Panc1 (cell line): ENCODE measurements at regions not wholly inside any gene's neighbourhood (a gene's known extent, or its start where the extent isn't known, plus 50 kb on each side); places are given as distances from the start of the nearest gene placed in this dataset.

Source experiments
- ATAC-seq: fragments of 200-7000 bp; cut with Tn5 transposase; 2 replicates; pipeline ENCODE4 v1.9.1; 2020; ENCODE audit warnings: mild to moderate bottlenecking, moderate library complexity
- BruUV-seq: library from RNA; stranded (reverse); fragments of 400-500 nt; replicated peaks from 2 replicates; lab custom pipeline; 2021; lab: Mats Ljungman, UMichigan
- CTCF ChIA-PET: fragments of 300-600 bp; sonication (Branson Sonifier 250); formaldehyde crosslinking; loops from one replicate; lab custom pipeline; 2022; ENCODE audit warnings: antibody characterized with exemption; lab: Charles Lee
- POLR2A ChIA-PET: fragments of 300-600 bp; sonication (Branson Sonifier 250); formaldehyde crosslinking; loops from one replicate; lab custom pipeline; 2022; ENCODE audit warnings: antibody characterized with exemption; lab: Charles Lee
- DNase-seq: peaks from one replicate; pipeline ENCODE4 v3.0.0-alpha.2; 2010; ENCODE audit warnings: low read depth, low spot score
- H3K27ac ChIP-seq: 2 replicates; pipeline ENCODE4 v1.5.1; 2011; ENCODE audit warnings: mild to moderate bottlenecking, low read length, inconsistent platforms
- H3K27me3 ChIP-seq: fragments of 200-500 bp; sonication (Bioruptor generic); 2 replicates; pipeline ENCODE4 v1.6.0; 2014; ENCODE audit warnings: low read length, inconsistent platforms; ENCODE audit not compliant: control insufficient read depth, insufficient read depth
- H3K36me3 ChIP-seq: fragments of 200-500 bp; sonication (Bioruptor generic); 2 replicates; pipeline ENCODE4 v1.5.1; 2014; ENCODE audit warnings: inconsistent platforms, mild to moderate bottlenecking, low read length, moderate library complexity; ENCODE audit not compliant: control insufficient read depth, insufficient read depth
- H3K4me1 ChIP-seq: 2 replicates; pipeline ENCODE4 v1.5.1; 2011; ENCODE audit warnings: inconsistent platforms, mild to moderate bottlenecking, low read length, moderate library complexity; ENCODE audit not compliant: control insufficient read depth, insufficient read depth
- H3K4me3 ChIP-seq, 2 experiments: 2 replicates each; pipeline ENCODE4 v1.5.1; 2011 to 2012; ENCODE audit warnings: low read depth in 2 of 2, low read length in 2 of 2, mild to moderate bottlenecking in 2 of 2, inconsistent platforms in 1 of 2, moderate library complexity in 1 of 2
- H3K9me3 ChIP-seq: fragments of 200-500 bp; sonication (Bioruptor generic); 2 replicates; pipeline ENCODE4 v1.5.1; 2014; ENCODE audit warnings: low read depth, mild to moderate bottlenecking, inconsistent platforms, low read length, moderate library complexity; ENCODE audit not compliant: control insufficient read depth, insufficient read depth
- POLR2AphosphoS5 ChIP-seq: IDR thresholded peaks from 2 replicates; pipeline ENCODE4 v1.6.1; 2012; ENCODE audit warnings: mild to moderate bottlenecking, low read depth, low read length, moderate library complexity
- REST ChIP-seq, 2 experiments: IDR thresholded peaks; 2 replicates each; pipeline ENCODE4 v1.6.1; 2011 to 2012; ENCODE audit warnings: low read depth in 2 of 2, control low read depth in 1 of 2, low read length in 1 of 2, mild to moderate bottlenecking in 1 of 2, moderate library complexity in 1 of 2; ENCODE audit not compliant: insufficient read depth in 1 of 2
- SIN3A ChIP-seq: IDR thresholded peaks from 2 replicates; pipeline ENCODE4 v1.6.1; 2012; ENCODE audit warnings: low read depth, mild to moderate bottlenecking, low read length, moderate library complexity, borderline replicate concordance; ENCODE audit not compliant: insufficient read depth
- TCF7L2 ChIP-seq: IDR thresholded peaks from 2 replicates; pipeline ENCODE4 v1.6.1; 2011; ENCODE audit warnings: mild to moderate bottlenecking, low read depth, low read length, inconsistent platforms
- in situ Hi-C: cut with HindIII; loops from 2 replicates; pipeline ENCODE4 v1.10.0; 2016; ENCODE audit warnings: low sequenced_read_pairs, low pct_unique_long_range_greater_than_20kb
- intact Hi-C: fragments of 100-400 bp; cut with micrococcal nuclease; formaldehyde crosslinking; loops from one replicate; pipeline ENCODE4 v1.10.0; 2022; ENCODE audit not compliant: unreplicated experiment
- TF ChIP-seq, protein P1 (sequence below): fragments of 450-650 bp; IDR thresholded peaks from 2 replicates; pipeline ENCODE4 v1.5.1; 2017; ENCODE audit warnings: mild to moderate bottlenecking

GRCh38 chr7:89989454-89989853, 164.8 kb upstream of the STEAP1 start:
- H3K36me3 ChIP-seq, result no peaks in the 10 kb centered on the region
- in situ Hi-C loops (no loop called here), intact Hi-C loops (no loop called here)
- ChIA-PET CTCF (no interaction called here), POLR2A (no interaction called here)
- H3K4me3 ChIP-seq, result no peak overlapping the region
- BruUV-seq, result no TSS peak
- no peak for TF ChIP-seq TCF7L2
- no peak for TF ChIP-seq REST (IDR thresholded peaks at IDR 0.05; ENCODE audit: insufficient read depth in 1 of 2, low read depth in 2 of 2, low read length in 1 of 2)
- TF ChIP-seq, protein P1, sequence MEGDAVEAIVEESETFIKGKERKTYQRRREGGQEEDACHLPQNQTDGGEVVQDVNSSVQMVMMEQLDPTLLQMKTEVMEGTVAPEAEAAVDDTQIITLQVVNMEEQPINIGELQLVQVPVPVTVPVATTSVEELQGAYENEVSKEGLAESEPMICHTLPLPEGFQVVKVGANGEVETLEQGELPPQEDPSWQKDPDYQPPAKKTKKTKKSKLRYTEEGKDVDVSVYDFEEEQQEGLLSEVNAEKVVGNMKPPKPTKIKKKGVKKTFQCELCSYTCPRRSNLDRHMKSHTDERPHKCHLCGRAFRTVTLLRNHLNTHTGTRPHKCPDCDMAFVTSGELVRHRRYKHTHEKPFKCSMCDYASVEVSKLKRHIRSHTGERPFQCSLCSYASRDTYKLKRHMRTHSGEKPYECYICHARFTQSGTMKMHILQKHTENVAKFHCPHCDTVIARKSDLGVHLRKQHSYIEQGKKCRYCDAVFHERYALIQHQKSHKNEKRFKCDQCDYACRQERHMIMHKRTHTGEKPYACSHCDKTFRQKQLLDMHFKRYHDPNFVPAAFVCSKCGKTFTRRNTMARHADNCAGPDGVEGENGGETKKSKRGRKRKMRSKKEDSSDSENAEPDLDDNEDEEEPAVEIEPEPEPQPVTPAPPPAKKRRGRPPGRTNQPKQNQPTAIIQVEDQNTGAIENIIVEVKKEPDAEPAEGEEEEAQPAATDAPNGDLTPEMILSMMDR, result no peak
- H3K27me3 ChIP-seq, result no peaks in the 10 kb centered on the region
- ATAC-seq (no peak), DNase-seq (no peak)
- H3K9me3 ChIP-seq, result no peaks in the 10 kb centered on the region
- no peaks in the 10 kb centered on the region for H3K4me1 ChIP-seq
- H3K27ac ChIP-seq, result no peak overlapping the region

- no peak for ATAC-seq
- Histone ChIP-seq H3K27ac (no peak overlapping the region), H3K4me1 (no peaks in the 10 kb centered on the region), H3K27me3 (no peaks in the 10 kb centered on the region), H3K36me3 (no peaks in the 10 kb centered on the region), H3K9me3 (peaks cover 3% of the 10 kb centered on the region; the same call in 1 of the 2 replicates), H3K4me3 (no peak overlapping the region)
- DNase-seq, result no peak
- POLR2A ChIA-PET, result no interaction called here
- in situ Hi-C loops (no loop called here), intact Hi-C loops (no loop called here)
- CTCF ChIA-PET, result no interaction called here
- no TSS peak for BruUV-seq
- TF ChIP-seq, protein P1, result no peak
These were observed 159.8 kb upstream of the STEAP1 start for GRCh38 chr7:89994483-89994882.

DNA sequence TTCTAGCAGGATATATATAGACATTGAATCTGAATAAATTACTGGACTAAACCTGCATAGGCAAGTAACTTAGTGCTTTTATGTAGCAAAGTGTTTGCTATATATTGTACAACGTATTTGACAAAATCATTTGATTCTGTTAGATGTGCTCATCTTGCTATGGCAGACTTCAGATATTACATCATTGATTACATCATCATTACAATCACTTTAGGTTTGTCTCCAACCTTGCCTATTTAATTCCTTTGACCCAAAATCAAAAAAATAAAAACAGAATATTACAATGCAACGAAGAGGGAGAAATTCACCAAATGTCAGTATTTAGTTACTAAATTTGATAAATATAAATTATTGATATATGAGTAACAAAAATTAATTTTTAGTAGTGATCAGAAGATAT, 155.7 kb upstream of the STEAP1 start:
- DNase-seq (no peak), ATAC-seq (no peak)
- Histone ChIP-seq H3K27ac (no peak overlapping the region), H3K36me3 (no peaks in the 10 kb centered on the region; the same call in 1 of the 2 replicates), H3K4me3 (no peak overlapping the region), H3K9me3 (peaks cover 6% of the 10 kb centered on the region; the same call in 1 of the 2 replicates), H3K4me1 (no peaks in the 10 kb centered on the region), H3K27me3 (no peaks in the 10 kb centered on the region)
- CTCF ChIA-PET, result no interaction called here
- in situ Hi-C loops (no loop called here), intact Hi-C loops (no loop called here)
- TF ChIP-seq TCF7L2 (no peak), SIN3A (no peak), REST (IDR thresholded peaks at IDR 0.05; ENCODE audit: insufficient read depth in 1 of 2, low read depth in 2 of 2, low read length in 1 of 2) (no peak), POLR2AphosphoS5 (no peak)
- TF ChIP-seq, protein P1, result no peak
- no TSS peak for BruUV-seq
- POLR2A ChIA-PET, result no interaction called here
